NCI-H748 treated with DMSO at 0.1 percent for 48 hours (cell line): ENCODE measurements at regions not wholly inside any gene's neighbourhood (a gene's known extent, or its start where the extent isn't known, plus 50 kb on each side); places are given as distances from the start of the nearest gene placed in this dataset.

Experiments used
- DNase-seq: peaks from one replicate; lab custom pipeline; 2025; lab: John Stamatoyannopoulos, UW

DNA sequence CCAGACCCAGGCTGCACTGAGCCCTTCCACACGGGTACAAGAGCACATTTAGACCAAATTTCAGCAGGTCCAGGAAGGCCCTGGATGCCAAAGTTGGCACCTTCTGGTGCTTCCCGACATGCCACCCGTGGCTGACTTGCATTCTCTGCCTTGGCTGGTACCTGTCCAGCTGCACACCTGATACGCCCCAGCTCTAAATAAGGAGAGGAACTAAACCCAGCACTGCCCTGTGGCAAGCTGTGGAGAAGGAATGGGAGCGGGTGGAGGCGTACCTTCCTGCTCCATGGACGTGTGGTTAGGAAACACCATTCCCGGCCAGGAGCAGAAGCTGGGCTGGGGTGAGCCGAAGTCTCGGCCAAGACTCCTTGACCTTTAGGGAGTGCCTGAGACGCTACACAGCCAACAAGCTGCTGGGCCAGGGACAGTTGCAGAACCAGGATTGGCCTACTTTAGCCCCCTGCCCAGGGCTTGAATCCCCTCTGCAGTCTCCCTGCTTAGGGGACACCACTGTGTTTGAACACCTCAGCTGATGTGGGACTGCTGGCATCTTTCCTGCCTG is 86.5 kb upstream of the TAF1B start:
- DNase-seq, result no peak

DNA sequence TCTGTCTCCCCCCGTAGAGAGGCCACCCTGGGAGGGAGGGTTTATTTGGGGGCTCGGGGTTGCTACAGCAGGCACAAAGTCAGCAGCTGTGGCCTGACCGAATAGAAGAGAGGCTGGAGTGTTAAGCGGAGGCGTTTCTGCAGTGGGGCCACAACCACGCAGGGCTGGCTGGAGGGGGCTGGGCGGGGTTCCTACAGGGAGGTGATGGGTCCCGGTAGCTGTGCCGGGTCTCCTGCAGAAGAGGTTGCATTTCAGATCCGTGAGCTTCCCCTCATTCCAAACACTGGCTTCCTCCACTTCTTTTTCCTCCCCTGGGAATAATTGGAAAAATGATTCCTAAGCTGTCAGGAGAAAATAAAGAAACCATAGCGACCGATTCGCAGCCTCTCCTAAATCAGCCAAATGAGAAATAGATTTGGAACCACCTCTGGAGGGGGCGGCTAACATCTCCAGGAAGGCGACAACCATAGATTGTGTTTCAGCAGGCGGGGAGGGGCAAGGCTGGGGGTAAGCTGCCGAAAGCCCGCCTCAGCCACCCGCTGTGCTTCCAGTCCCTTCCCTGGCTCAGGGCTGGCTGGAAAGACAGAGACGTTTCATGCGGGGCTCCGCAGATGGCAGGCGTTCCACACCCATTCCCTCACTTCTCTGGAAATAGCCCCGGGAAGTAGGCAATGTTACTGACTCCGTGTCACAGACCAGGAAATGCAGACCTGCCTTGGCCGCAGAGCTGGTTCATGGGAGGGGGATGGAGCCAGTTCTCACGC is 85.6 kb upstream of the TAF1B start:
- no peak for DNase-seq

DNA sequence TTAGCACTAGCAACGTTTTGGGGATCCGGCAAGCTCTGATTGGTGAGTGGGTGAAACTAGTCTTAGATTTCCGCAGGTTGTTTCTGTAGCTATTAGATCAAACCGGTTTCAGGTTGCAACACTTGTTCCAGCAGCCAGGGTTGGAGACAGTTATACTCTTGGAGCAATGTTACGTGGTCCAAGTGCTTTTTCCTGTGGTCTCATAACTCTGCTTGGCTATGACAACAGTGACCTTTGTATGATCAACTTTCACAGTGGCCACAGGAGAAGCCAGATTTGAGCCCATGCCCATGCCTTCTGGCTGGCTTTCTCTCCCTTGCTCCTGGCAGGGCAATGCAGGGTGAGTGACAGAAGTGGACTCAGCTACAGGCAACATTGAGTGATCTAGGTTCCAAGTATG is 84.5 kb upstream of the TAF1B start:
- no peak for DNase-seq

DNA sequence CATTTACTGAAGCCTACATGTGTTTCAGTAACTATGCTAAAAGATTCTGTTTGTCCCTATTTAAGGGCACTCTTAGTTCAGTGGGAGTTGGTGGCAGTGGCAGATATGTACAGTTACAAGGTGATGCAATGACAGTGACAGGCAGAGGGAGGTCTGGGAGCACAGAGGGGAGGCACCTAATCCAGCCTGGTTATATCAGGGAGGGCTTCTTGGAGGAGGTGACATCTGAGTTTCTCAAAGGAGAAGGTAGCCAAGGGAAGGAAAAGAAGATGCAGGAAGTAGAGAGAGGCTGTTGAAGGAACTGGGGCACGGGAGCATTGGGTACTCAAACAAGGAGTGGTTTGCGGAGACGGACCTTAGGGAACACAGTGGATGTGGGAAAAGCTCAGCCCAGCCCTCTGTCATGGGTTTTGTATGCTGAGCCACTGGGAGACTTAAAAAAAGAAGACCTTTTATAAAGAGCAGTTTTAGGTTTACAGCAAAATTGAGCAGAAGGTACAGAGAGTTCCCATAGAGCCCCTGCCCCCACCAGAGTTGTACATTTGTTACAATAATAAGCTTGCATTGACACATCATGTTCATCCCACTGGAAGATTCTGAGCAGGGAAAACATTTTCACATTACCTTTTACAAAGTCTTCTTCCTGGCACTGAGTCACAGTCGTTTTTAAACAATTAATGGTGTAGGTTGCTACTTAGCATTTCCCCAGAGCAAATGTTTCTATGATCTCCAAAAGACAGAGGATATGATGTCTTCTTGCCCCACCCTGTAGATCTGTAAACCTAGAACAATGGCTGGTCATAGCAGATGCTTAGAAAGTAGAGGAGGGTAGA is 83.0 kb upstream of the TAF1B start:
- no peak for DNase-seq

DNA sequence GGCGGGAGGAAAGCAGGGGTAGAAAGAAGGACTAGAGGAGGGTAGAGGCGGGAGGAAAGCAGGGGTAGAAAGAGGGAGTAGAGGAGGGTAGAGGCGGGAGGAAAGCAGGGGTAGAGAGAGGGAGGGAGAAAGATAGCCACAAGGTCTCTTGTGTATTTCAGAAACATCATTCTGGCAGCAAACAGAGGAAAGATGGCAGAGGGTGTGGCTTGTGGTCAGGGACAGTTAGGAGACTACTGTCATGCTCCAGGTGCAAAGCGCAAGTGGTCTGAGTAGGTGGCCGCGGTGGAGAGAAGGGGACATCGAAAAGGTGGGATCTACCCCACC is 82.4 kb upstream of the TAF1B start:
- DNase-seq, result no peak

DNA sequence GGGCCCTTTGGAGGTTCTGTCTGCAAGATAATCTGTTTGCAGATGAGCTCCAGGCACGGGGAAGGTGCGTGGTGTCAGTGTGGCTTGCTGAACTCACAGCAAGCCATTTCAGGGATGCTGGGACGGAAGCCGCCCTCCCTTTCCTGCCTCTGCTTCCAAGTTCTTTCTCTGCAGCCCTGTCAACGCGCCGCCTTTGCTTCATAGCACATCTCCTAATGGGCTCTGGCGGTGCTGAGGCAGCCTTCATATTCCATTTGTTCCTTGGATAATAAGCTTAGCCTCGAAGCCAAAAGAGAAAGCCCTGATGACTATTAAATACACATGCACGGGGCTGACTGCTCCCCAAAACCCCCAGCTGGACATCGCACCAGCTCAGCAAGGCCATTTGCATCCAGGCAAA is 81.7 kb upstream of the TAF1B start:
- DNase-seq, result no peak

DNA sequence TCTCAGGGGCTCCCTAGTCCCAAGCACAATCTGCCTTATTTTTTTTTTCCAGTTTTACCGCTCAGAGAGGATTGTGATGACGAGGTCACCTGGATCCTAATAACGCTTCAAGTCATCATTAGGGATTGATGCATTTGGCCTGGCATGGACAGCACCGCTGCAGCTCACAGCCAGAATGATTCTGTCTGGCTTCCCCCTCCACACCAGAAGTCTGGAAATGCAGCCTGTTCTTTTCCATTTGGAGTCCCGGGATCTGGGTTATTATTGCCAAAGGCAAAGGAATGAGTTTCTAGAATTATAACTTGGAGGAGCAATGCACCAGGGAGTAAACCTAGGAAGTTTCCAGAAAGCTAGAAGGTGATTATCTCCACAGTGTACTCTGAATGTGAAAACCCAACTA is 81.1 kb upstream of the TAF1B start:
- no peak for DNase-seq

DNA sequence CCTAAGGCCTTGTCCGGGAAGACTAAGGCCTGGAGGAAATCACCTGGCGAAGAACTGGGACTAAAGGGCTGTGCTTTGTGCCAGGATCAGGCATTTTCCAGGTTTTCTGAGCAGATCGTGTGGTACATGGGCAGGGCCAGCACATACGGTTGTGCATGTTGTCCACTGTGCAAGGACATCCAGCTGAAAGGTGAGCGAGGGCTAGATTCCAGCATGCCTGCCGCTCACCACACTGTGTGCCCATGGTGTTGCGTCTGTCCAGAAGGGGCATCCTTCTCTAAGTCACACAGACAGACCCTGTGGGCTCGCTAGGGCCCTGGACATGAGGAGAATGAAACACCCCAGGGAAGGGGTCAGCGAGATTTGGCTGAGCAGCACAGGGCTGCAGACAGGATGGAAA is 80.3 kb upstream of the TAF1B start:
- DNase-seq, result no peak

DNA sequence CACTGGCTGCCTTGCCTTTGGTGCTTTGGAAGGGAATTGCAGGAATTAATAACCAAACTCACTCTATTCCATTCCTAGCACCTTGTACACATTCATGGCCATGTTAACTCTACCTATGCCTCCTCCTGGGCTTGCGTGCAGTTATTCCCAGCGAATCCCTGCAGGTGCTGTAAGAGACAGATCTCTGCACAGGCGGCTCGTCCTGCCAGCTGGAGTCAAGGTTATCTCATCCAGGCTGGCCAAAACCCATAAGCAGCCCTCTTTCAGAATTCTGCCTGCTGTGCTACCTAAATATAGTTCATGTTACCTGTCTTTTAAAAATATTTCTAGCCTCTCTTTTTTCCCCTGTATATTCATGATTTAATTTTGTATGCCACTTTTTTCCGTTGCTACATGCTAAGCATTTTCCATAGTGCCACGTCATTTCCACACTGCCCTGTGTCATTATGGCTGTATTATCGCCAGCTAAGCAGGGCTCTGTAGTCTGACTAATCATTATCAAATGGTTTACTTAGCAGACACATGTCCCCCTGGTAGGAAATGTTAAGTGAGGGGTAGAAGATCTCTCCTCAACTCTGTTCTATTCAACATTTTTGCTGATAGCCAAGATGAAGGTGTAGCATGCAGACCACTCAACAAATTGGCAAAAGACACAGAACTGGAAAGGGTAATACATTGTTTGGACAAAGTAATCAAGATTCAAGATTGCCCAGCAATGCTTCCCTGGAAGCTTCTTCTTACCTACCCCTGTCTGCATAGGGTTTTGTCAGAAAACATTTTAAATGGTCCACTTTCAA is 79.7 kb upstream of the TAF1B start:
- no peak for DNase-seq

DNA sequence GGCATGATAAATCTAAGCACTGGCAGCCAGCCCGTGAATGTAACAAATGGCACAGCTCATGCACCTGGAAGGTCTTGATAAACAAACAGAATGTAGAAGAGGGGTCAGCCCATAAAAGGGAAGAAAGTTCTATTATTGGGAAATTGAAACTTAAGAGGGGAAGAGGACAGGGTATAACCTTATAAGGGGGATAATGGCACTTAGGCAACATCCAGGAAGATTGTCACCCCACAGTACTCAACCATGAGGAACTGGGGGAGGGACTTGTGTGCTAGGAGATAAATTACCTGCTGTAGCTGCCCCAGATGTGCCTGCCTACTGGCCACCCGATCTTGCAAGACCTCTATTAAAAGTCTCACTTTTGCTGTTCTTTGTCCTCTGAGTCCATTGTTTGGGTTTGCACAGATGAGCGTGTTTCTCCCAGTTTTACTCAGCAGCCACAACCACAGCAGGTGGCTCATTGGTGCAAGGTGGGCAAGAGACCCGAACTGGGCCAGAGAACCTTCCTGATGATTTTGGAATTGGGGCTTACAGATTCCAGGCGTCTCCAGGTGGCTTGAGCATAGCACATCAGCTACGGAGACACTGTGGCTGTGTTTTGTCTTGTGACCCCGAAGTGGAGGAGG is 79.0 kb upstream of the TAF1B start:
- DNase-seq, result no peak

DNA sequence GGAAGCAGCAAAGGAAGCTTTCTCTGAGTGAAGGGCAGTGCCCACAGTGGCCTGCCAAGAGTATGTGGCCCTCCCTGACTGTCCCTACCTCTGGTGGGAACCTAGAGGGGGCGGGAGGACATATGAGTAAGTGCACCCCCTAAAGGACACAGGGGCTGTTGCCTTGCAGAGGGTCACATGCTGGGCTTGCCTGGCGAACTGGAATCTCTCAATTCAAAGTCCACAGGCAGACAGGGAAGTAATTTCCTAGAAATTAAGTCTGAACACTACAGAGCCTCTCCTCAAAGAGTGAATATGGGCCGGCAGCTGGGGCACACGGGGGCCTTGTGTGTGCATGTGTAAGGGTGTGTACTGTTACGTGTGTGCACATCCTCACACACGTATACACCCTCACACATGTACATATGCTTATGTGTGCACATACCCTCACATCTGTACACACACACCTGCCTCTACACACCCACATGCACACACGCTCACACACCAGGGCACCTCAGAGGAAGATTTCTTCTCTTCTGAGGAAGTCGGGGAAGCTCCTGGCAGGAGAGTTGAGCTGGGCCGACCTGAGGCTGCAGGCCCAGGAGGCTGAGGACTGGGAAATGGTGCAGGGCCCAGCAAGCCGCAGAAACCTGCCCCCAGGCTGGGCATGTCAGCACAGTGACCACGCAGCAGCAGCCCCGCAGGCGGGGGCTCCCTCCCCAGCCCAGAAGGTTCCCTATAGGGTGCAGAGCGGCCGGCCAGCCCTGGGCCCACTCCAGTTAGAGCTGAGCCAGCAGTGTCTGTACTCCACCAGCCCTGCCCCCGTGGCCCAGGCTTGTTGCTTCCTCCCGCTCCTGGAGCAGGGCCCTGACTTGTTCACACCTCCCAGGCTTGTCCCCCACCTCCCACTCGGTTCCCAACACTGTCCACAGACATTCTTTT is 77.4 kb upstream of the TAF1B start:
- DNase-seq, result no peak

DNA sequence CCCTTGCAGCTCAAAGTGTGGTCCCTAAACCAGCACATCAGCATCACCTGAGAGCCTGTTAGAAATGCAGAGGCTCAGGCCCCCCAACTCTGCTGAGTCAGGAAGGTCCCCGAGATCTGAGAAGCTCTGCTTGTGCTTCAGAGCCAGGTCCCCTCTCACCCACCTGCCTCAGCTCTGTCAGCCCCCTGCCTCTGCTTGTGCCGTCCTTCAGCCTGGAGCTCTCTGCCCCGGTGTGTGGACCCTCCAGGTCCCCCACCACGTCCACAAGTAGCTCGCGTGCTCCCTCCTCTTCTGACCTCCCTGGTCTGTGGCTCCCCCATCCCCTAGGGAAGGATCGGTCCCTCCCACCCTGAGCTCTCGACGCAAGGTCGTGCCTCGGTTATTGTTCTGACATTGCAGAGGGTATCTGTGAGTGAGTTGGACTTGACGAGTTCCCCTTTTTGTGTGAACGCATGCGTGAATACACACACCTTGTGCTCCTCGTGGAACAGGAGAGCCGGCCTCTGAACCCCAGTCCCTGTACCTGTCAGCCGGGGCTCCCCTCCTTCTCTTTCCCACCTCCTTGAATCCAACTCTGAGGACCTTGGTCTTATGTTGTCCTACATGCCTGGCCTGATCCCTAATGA is 75.5 kb upstream of the TAF1B start:
- no peak for DNase-seq

DNA sequence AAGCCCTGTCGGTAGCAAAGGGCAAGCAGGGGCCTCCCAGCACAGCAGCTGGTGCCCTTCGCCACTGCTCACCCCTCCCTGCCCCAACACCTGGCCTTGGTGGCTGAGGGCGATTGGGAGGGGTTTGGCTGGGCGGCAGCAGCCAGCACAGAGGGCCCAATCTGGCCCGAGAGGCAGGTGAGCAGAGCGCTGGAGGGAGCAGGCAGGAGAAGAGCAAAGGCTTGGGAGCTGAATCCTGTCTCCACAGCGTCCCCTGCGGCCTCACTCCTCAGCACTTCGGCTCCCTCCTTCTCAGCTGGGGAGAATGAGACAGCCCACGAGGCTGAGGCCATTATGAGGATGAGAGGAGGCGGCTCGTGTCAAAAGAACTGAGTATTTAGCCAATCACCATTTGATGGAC is 74.9 kb upstream of the TAF1B start:
- no peak for DNase-seq

DNA sequence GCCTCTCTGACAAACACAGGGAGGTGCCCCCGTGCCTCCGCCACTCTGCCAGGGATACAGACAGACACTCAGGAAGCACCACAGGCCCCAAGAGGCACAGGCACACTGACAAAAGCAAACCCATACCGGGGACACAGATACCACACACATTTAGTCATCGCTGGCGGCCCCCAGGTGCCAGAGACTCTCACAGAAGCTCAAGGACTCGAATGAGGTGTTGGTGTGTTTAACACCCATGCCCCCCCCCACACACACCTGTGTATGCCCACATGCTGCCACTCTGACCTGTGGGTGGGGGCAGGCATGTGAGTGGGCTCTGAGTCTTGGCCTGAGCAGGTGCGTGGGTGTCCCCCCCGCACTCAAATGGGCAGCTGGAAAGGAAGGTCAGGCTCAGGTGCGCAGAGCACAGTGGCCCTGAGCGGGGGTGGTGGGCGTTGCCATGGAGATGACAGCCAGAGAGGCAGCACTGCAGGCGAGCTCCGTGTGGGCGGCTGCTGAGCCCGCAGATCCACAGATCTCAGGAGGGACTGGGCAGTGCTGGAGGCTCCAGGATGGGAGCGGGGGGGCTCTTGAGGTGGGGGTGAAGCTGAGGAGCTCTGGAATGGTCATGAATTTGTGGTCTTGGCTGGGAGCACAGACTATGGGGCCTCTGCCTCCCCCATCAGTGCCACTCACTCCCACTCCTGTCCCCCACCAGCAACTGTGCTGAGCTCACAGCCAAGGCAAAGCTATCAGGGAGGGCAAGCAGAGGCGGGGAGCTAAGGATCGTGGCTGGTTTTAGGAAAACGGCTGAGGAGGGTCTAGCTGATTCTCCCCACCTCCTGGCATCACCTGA is 73.9 kb upstream of the TAF1B start:
- peak; percentile 51 for DNase-seq

DNA sequence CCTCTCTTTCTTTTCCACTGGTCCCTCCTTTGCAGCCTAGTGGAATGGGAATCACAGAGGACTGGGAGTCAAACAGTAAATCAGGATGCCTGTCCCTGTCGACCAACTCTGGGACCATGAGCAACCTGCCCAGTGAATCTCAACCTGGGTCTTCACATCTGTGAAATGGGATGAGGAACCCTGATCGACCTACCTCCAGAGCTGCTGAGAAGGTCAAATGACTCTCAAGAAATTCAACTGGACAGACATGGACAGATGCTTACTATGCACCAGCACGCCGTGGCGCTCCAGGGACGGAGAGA is 73.3 kb upstream of the TAF1B start:
- DNase-seq, result no peak

DNA sequence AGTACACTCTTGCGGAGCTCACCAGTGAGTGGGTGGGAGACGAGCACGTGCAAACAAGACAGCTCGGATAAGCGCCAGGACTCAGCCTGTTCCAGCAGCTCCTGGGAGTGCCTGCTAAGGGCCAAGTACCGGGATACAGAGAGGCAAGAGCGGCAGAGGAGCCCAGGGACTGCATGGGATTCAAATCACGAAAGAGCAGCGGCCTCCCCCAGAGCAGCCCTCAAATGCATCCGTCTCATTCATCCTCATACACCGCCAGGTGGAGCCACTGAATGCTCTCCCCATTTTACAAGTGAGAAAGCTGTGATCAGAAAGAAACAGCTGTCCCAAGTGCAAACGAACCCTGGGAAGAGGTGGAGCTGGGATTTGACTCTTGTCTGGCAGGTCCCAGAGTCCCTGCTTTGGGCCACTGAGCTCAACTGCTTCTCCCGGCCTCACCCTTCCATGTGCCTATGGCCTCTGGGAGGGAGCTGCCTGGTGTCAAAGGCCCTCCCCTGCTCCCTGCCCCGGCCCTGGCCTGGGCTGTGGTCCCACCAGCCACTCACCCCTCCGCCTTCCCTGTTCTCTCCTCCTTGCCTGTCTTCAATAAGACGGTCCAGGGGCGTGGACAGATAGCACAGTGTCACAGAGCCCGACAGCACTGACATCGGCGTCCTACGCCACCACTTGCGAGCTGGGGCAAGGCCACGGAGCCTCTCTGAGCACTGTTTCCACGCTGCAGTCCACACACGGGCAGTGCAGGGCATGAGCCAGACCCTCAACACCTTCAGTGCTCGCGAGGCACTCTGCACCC is 72.8 kb upstream of the TAF1B start:
- no peak for DNase-seq

DNA sequence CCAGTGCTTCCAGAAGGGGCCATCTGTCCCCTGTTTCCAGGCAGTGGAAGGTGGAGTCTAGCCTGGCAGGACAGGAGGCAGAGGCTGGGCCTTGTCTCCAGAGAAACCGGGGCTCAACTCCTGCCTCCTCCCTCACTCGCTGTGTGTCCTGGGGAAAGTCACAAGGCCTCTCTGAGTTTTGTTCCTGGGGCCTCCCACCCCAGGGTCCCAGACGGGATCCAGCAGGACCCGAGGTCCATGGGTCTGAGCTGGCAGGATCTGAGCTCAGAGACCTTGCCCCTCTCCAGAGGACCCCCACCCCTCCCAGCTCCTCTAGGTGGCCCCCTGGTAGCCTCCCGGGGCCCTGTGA is 72.2 kb upstream of the TAF1B start:
- DNase-seq, result no peak

DNA sequence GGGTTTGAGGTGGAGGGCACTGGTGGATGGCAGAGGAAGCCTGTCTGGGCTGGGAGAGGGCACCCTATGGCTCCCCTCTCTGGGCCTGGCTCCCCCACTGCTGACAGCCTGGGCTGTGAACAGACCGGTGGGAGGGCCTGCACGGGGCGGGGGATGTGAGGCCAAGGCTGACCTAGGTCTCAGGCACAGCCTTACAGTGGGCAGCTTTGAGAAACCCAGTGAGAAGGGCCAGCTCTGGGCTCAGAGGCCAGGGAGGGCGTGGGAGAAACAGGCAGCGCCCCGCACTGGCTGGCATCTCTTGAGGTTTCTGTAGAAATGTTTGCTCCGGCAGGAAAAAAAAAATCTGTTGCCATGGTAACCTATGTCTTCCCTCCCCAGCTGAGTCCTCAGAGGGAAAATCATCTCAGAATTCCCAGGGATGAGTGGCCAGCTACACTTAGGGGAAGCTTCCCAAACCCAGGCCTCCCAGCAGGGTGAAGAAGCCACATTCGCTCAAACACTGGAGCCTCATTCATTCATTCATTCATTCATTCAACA is 71.7 kb upstream of the TAF1B start:
- no peak for DNase-seq
